Loucy (cell line): ENCODE measurements at regions not wholly inside any gene's neighbourhood (a gene's known extent, or its start where the extent isn't known, plus 50 kb on each side); places are given as distances from the start of the nearest gene placed in this dataset.

ENCODE experiments used
- H2AFZ ChIP-seq: fragments of 200-600 bp; sonication (generic); 2 replicates; pipeline ENCODE4 v1.6.0; 2016; ENCODE audit warnings: antibody characterized with exemption, mild to moderate bottlenecking, low read length, moderate library complexity
- H3F3A ChIP-seq: fragments of 200-600 bp; 2 replicates; pipeline ENCODE4 v1.6.0; 2016; ENCODE audit warnings: antibody characterized with exemption, low read depth, mild to moderate bottlenecking
- H3K27me3 ChIP-seq: fragments of 200-600 bp; sonication (generic); 2 replicates; pipeline ENCODE4 v1.6.1; 2014; ENCODE audit warnings: low read length, mild to moderate bottlenecking; ENCODE audit not compliant: insufficient read depth, poor library complexity, severe bottlenecking
- H3K36me3 ChIP-seq: fragments of 200-600 bp; sonication (generic); 2 replicates; pipeline ENCODE4 v1.6.1; 2016; ENCODE audit warnings: low read length; ENCODE audit not compliant: insufficient read depth
- H3K4me1 ChIP-seq: fragments of 200-600 bp; sonication (generic); 2 replicates; pipeline ENCODE4 v1.5.1; 2014; ENCODE audit warnings: low read length, mild to moderate bottlenecking; ENCODE audit not compliant: insufficient read depth, poor library complexity, severe bottlenecking
- H3K4me2 ChIP-seq: fragments of 200-600 bp; sonication (generic); 2 replicates; pipeline ENCODE4 v1.6.0; 2014; ENCODE audit warnings: antibody characterized with exemption, low read length, low read depth, mild to moderate bottlenecking; ENCODE audit not compliant: poor library complexity, severe bottlenecking
- H3K4me3 ChIP-seq: fragments of 200-600 bp; sonication (generic); 2 replicates; pipeline ENCODE4 v1.5.1; 2014; ENCODE audit warnings: low read length, mild to moderate bottlenecking, mixed read lengths; ENCODE audit not compliant: poor library complexity, severe bottlenecking
- H3K79me2 ChIP-seq: fragments of 200-600 bp; sonication (generic); 2 replicates; pipeline ENCODE4 v1.6.1; 2014; ENCODE audit warnings: low read length; ENCODE audit not compliant: insufficient read depth
- H3K9ac ChIP-seq: fragments of 200-600 bp; sonication (generic); 2 replicates; pipeline ENCODE4 v1.6.0; 2014; ENCODE audit warnings: mild to moderate bottlenecking, low read depth, low read length, moderate library complexity; ENCODE audit not compliant: poor library complexity, severe bottlenecking
- H3K9me2 ChIP-seq: fragments of 200-600 bp; sonication (generic); replicated peaks from 2 replicates; pipeline ENCODE4 v1.6.1; 2016; ENCODE audit warnings: low read depth, low read length, mixed read lengths
- H3K9me3 ChIP-seq: fragments of 200-600 bp; sonication (generic); 2 replicates; pipeline ENCODE4 v1.6.1; 2014; ENCODE audit warnings: mild to moderate bottlenecking, antibody characterized with exemption, low read length, low read depth; ENCODE audit not compliant: insufficient read depth
- H4K20me1 ChIP-seq: fragments of 200-600 bp; sonication (generic); 2 replicates; pipeline ENCODE4 v1.6.0; 2014; ENCODE audit warnings: antibody characterized with exemption, low read length, mild to moderate bottlenecking; ENCODE audit not compliant: insufficient read depth, poor library complexity, severe bottlenecking
- CTCF ChIP-seq: fragments of 200-600 bp; sonication (generic); conservative IDR thresholded peaks from 2 replicates; pipeline ENCODE4 v1.5.1; 2014; ENCODE audit warnings: mild to moderate bottlenecking, antibody characterized with exemption, low read length
- EZH2phosphoT487 ChIP-seq: fragments of 200-600 bp; IDR thresholded peaks from 2 replicates; pipeline ENCODE4 v1.6.1; 2018; ENCODE audit warnings: antibody characterized with exemption, mild to moderate bottlenecking, moderate library complexity, borderline replicate concordance

GRCh38 chr9:134215699-134216448 is 51.5 kb upstream of the RNU6ATAC start:
- no peaks in the 10 kb centered on the region for H4K20me1 ChIP-seq
- H3K9me3 ChIP-seq: no peaks in the 10 kb centered on the region
- H2AFZ ChIP-seq: no peak overlapping the region
- H3K27me3 ChIP-seq: no peaks in the 10 kb centered on the region
- TF ChIP-seq CTCF (no peak), EZH2phosphoT487 (no peak)
- H3K36me3 ChIP-seq: no peaks in the 10 kb centered on the region
- no peak overlapping the region for H3K4me3 ChIP-seq
- H3K4me2 ChIP-seq: no peak overlapping the region
- H3K4me1 ChIP-seq: no peaks in the 10 kb centered on the region
- H3K9me2 ChIP-seq: no peaks in the 10 kb centered on the region
- H3K9ac ChIP-seq: no peak overlapping the region
- H3K79me2 ChIP-seq: no peaks in the 10 kb centered on the region
- no peaks in the 10 kb centered on the region for H3F3A ChIP-seq

GRCh38 chr9:134216449-134216951 is 52.1 kb upstream of the RNU6ATAC start:
- Histone ChIP-seq H3K27me3 (no peaks in the 10 kb centered on the region), H3K4me2 (no peak overlapping the region), H3K79me2 (no peaks in the 10 kb centered on the region), H2AFZ (no peak overlapping the region), H3K9ac (no peak overlapping the region), H3K4me1 (no peaks in the 10 kb centered on the region), H3K4me3 (no peak overlapping the region), H4K20me1 (no peaks in the 10 kb centered on the region), H3K36me3 (no peaks in the 10 kb centered on the region), H3K9me3 (no peaks in the 10 kb centered on the region), H3F3A (no peaks in the 10 kb centered on the region), H3K9me2 (no peaks in the 10 kb centered on the region)
- TF ChIP-seq EZH2phosphoT487: no peak
- TF ChIP-seq CTCF: no peak

GRCh38 chr9:134216961-134217360 is 52.6 kb upstream of the RNU6ATAC start:
- Histone ChIP-seq H3F3A (no peaks in the 10 kb centered on the region), H3K9me3 (no peaks in the 10 kb centered on the region), H4K20me1 (no peaks in the 10 kb centered on the region), H3K36me3 (no peaks in the 10 kb centered on the region), H3K9me2 (no peaks in the 10 kb centered on the region), H3K4me1 (no peaks in the 10 kb centered on the region), H2AFZ (no peak overlapping the region), H3K4me3 (no peak overlapping the region), H3K4me2 (no peak overlapping the region), H3K79me2 (no peaks in the 10 kb centered on the region), H3K9ac (no peak overlapping the region), H3K27me3 (no peaks in the 10 kb centered on the region)
- no peak for TF ChIP-seq EZH2phosphoT487
- TF ChIP-seq CTCF: no peak
